Lower leg skin (tissue), 3 donors: ENCODE measurements at regions not wholly inside any gene's neighbourhood (a gene's known extent, or its start where the extent isn't known, plus 50 kb on each side); places are given as distances from the start of the nearest gene placed in this dataset.

Experiments
- POLR2A ChIP-seq, 2 donors: fragments of 450-650 bp; IDR thresholded peaks; one replicate each; pipeline ENCODE4 v1.6.1; 2016 to 2017; ENCODE audit warnings: antibody characterized with exemption in 2 of 2, mild to moderate bottlenecking in 1 of 2, moderate library complexity in 1 of 2
- TF ChIP-seq, protein P1 (sequence below), 3 donors: fragments of 450-650 bp; IDR thresholded peaks; one replicate each; pipeline ENCODE4 v1.5.1; 2016; ENCODE audit warnings: antibody characterized with exemption in 3 of 3, mild to moderate bottlenecking in 3 of 3, moderate library complexity in 2 of 3

GRCh38 chr16:65547772-65548446, 426.0 kb upstream of the CDH11 start:
- TF ChIP-seq, protein P1, sequence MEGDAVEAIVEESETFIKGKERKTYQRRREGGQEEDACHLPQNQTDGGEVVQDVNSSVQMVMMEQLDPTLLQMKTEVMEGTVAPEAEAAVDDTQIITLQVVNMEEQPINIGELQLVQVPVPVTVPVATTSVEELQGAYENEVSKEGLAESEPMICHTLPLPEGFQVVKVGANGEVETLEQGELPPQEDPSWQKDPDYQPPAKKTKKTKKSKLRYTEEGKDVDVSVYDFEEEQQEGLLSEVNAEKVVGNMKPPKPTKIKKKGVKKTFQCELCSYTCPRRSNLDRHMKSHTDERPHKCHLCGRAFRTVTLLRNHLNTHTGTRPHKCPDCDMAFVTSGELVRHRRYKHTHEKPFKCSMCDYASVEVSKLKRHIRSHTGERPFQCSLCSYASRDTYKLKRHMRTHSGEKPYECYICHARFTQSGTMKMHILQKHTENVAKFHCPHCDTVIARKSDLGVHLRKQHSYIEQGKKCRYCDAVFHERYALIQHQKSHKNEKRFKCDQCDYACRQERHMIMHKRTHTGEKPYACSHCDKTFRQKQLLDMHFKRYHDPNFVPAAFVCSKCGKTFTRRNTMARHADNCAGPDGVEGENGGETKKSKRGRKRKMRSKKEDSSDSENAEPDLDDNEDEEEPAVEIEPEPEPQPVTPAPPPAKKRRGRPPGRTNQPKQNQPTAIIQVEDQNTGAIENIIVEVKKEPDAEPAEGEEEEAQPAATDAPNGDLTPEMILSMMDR (IDR thresholded peaks at IDR 0.05) = no peak
- no peak for TF ChIP-seq POLR2A (IDR thresholded peaks at IDR 0.05)
